ENCODE measurements at regions not wholly inside any gene's neighbourhood (a gene's known extent, or its start where the extent isn't known, plus 50 kb on each side); places are given as distances from the start of the nearest gene placed in this dataset.

GRCh38 chr1:86263101-86263500, 106.5 kb upstream of the COL24A1 start:
- FAIRE-seq, result no peak
- Histone ChIP-seq H3K23me2 (ENCODE audit: low read depth, low read length) (no peaks in the 10 kb centered on the region), H2BK120ac (replicated peaks; ENCODE audit: low read depth, low read length) (no peak overlapping the region), H3K56ac (replicated peaks; ENCODE audit: insufficient read length, low read depth, low read length) (no peak overlapping the region), H4K20me1 (replicated peaks in 1 of 2; ENCODE audit: control insufficient read depth in 1 of 2, insufficient read depth in 2 of 2, low read length in 2 of 2) (no peaks in the 10 kb centered on the region), H3K4me3 (ENCODE audit: extremely low read depth in 1 of 4, insufficient read depth in 2 of 4, low read depth in 3 of 4, low read length in 4 of 4) (no peak overlapping the region), H4K5ac (ENCODE audit: insufficient read length, low read depth, low read length) (no peak overlapping the region), H3K18ac (ENCODE audit: extremely low read depth, low read length) (no peak overlapping the region), H3K27ac (ENCODE audit: low read depth, low read length) (no peak overlapping the region), H3K4ac (replicated peaks; ENCODE audit: insufficient read length, low read depth, low read length) (no peak overlapping the region), H2AFZ (ENCODE audit: low read length) (no peak overlapping the region), H4K8ac (ENCODE audit: extremely low read depth, insufficient read depth, low read length) (no peak overlapping the region), H3K4me2 (ENCODE audit: insufficient read depth in 1 of 2, low read depth in 2 of 2, low read length in 2 of 2) (no peak overlapping the region), H3K9ac (replicated peaks in 1 of 4; ENCODE audit: extremely low read depth in 1 of 4, low read depth in 3 of 4, low read length in 3 of 4) (no peak overlapping the region), H2BK20ac (ENCODE audit: low read length) (no peak overlapping the region), H2AK5ac (ENCODE audit: low read depth, low read length) (no peak overlapping the region), H3K79me1 (ENCODE audit: low read depth, low read length) (no peaks in the 10 kb centered on the region), H3K36me3 (ENCODE audit: control insufficient read depth in 2 of 4, insufficient read depth in 4 of 4, low read length in 3 of 4) (no peaks in the 10 kb centered on the region), H3K14ac (ENCODE audit: insufficient read length) (no peak overlapping the region), H2BK15ac (ENCODE audit: low read length) (no peak overlapping the region), H3K23ac (ENCODE audit: insufficient read length) (no peak overlapping the region), H3K27me3 (replicated peaks in 1 of 4; ENCODE audit: control insufficient read depth in 3 of 4, extremely low read depth in 1 of 4, insufficient read depth in 3 of 4, low read length in 3 of 4) (peaks cover 0 to 1% (median 0%) of the 10 kb centered on the region in 4 experiments; a peak in 1 of 7 replicates), H3K79me2 (ENCODE audit: control insufficient read depth in 1 of 2, insufficient read depth in 2 of 2, low read length in 2 of 2) (no peaks in the 10 kb centered on the region), H2BK12ac (ENCODE audit: low read depth, low read length) (no peak overlapping the region), H3K4me1 (replicated peaks in 1 of 4; ENCODE audit: control insufficient read depth in 3 of 4, insufficient read depth in 4 of 4, low read length in 3 of 4) (no peaks in the 10 kb centered on the region), H3K9me3 (ENCODE audit: insufficient read depth in 2 of 2, low read depth in 1 of 2, low read length in 1 of 2) (no peaks in the 10 kb centered on the region), H2BK5ac (ENCODE audit: low read depth, low read length) (no peak overlapping the region), H4K91ac (replicated peaks; ENCODE audit: insufficient read length, low read length) (no peak overlapping the region)
- ChIA-PET CTCF (ENCODE audit: partially characterized antibody) (no interaction called here), POLR2A (ENCODE audit: partially characterized antibody) (no interaction called here)
- no peak for DNase-seq (ENCODE audit: low read depth in 1 of 2, low spot score in 2 of 2)
- 90% methylated on average over 5 of the region's 5 CpGs; no CpG with 5 or more reads in 1 of the 2 experiments for WGBS, 2 experiments (ENCODE audit: extremely low coverage in 1 of 2, insufficient coverage in 1 of 2, insufficient read length in 1 of 2, insufficient replicate concordance in 2 of 2, low coverage in 1 of 2, low lambda C conversion rate in 2 of 2, missing lambda C conversion rate in 1 of 2)
- TF ChIP-seq SIRT6 (IDR thresholded peaks at IDR 0.05; ENCODE audit: low read length), result no peak
- no peak for TF ChIP-seq JUND (IDR thresholded peaks at IDR 0.05; ENCODE audit: low read length)
- TF ChIP-seq EGR1 (IDR thresholded peaks at IDR 0.05; ENCODE audit: borderline replicate concordance, low read depth, low read length), result no peak
- TF ChIP-seq HDAC2 (IDR thresholded peaks at IDR 0.05; ENCODE audit: borderline replicate concordance in 1 of 2, low read depth in 2 of 2, low read length in 2 of 2), result no peak
- no peak for TF ChIP-seq POLR2A (IDR thresholded peaks at IDR 0.05; ENCODE audit: control extremely low read depth in 1 of 2, low read depth in 2 of 2, low read length in 2 of 2)
- no peak for TF ChIP-seq CTCF (IDR thresholded peaks at IDR 0.05; ENCODE audit: control extremely low read depth in 1 of 3, insufficient read depth in 1 of 3, low read depth in 1 of 3, low read length in 3 of 3)
- TF ChIP-seq CBX8 (IDR thresholded peaks at IDR 0.05; ENCODE audit: borderline replicate concordance, low read depth, low read length), result no peak
- no peak for TF ChIP-seq FOSL1 (IDR thresholded peaks at IDR 0.05; ENCODE audit: insufficient read depth, low read depth, low read length)
- TF ChIP-seq SP4 (IDR thresholded peaks at IDR 0.05; ENCODE audit: low read length), result no peak

Data from H1 (cell line).